ENCODE measurements at regions not wholly inside any gene's neighbourhood (a gene's known extent, or its start where the extent isn't known, plus 50 kb on each side); places are given as distances from the start of the nearest gene placed in this dataset.

DNA sequence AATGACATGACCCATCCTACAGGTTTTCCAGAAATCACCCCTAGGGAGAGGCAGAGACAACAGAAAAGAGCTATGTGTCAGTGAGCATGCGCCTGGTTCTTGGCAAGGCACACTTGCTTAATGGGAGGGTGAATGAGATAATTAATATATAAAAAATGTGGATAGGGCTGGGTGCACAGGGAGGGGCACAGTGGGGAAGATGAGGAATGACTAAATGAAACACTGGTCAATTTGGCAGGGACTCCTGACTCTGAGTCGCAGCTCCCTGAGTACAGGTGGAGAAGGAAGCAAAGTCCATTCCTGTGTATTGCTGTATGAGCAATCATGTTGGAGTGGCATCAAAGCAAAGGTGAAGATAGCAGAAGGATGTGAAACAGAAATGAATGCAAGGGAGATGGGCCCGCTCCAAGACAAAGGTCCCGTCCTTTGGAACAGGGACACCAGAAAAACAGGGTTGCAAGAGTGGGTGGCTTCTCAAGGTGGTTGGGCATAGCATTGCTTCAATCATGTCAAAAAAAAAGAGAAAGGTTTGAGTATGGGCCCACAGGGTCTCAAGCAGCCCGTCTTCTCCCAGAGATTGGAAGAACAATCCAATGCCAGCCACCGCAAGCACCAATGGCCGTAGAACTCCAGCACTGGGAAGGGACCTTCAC, 278.4 kb upstream of the AGTR2 start:
- WGBS, 2 donors: 71 to 90% methylated on average over 5 to 7 of the region's 7 CpGs
- no peaks in the 10 kb centered on the region for H3K27me3 ChIP-seq
- no peaks in the 10 kb centered on the region for H3K9me3 ChIP-seq
- no peaks in the 10 kb centered on the region for H3K36me3 ChIP-seq (ENCODE audit: low read depth, missing control alignments)
- intact Hi-C loops (cut with DNase I; ENCODE audit: low total_unique reads): no loop called here
- no peaks in the 10 kb centered on the region for H3K4me1 ChIP-seq
- TF ChIP-seq, protein P1, sequence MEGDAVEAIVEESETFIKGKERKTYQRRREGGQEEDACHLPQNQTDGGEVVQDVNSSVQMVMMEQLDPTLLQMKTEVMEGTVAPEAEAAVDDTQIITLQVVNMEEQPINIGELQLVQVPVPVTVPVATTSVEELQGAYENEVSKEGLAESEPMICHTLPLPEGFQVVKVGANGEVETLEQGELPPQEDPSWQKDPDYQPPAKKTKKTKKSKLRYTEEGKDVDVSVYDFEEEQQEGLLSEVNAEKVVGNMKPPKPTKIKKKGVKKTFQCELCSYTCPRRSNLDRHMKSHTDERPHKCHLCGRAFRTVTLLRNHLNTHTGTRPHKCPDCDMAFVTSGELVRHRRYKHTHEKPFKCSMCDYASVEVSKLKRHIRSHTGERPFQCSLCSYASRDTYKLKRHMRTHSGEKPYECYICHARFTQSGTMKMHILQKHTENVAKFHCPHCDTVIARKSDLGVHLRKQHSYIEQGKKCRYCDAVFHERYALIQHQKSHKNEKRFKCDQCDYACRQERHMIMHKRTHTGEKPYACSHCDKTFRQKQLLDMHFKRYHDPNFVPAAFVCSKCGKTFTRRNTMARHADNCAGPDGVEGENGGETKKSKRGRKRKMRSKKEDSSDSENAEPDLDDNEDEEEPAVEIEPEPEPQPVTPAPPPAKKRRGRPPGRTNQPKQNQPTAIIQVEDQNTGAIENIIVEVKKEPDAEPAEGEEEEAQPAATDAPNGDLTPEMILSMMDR (IDR thresholded peaks at IDR 0.05): no peak
- TF ChIP-seq POLR2A (IDR thresholded peaks at IDR 0.05): no peak
- no peak overlapping the region for H3K4me3 ChIP-seq
- no peak for DNase-seq
- H3K27ac ChIP-seq: no peak overlapping the region

GRCh38 chrX:115892787-115893671, 277.5 kb upstream of the AGTR2 start:
- H3K36me3 ChIP-seq (ENCODE audit: low read depth, missing control alignments): no peaks in the 10 kb centered on the region
- no peak overlapping the region for H3K27ac ChIP-seq
- WGBS, 2 donors: 70 to 72% methylated on average over 4 to 7 of the region's 13 CpGs
- no peak overlapping the region for H3K4me3 ChIP-seq
- no peaks in the 10 kb centered on the region for H3K9me3 ChIP-seq
- no peaks in the 10 kb centered on the region for H3K4me1 ChIP-seq
- TF ChIP-seq, protein P1 (IDR thresholded peaks at IDR 0.05): no peak
- no peak for TF ChIP-seq POLR2A (IDR thresholded peaks at IDR 0.05)
- no peak for DNase-seq
- no peaks in the 10 kb centered on the region for H3K27me3 ChIP-seq
- intact Hi-C loops (cut with DNase I; ENCODE audit: low total_unique reads): no loop called here

DNA sequence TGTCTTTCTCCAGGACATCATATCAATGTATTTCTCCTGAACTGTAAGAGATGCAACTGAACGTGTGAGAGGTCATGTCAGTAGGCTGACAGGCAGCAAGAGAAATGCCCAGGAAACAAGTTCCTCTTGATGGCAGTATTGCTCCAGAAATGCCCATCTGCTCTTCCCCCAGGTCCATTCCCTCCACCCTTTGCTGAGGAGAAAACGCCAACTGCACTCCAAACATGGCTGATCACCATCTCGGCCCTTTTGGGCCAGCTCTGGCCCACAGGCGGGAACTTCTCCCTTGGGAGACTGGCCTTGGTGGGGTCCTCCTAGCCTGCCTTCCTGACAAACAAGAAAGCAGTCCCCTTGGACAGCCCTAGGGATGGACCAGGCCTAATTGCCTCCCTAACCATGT, 276.5 kb upstream of the AGTR2 start:
- intact Hi-C loops (cut with DNase I; ENCODE audit: low total_unique reads): no loop called here
- no peaks in the 10 kb centered on the region for H3K27me3 ChIP-seq
- WGBS, 2 donors: 14 to 83% methylated on average over 1 of the region's 4 CpGs

DNA sequence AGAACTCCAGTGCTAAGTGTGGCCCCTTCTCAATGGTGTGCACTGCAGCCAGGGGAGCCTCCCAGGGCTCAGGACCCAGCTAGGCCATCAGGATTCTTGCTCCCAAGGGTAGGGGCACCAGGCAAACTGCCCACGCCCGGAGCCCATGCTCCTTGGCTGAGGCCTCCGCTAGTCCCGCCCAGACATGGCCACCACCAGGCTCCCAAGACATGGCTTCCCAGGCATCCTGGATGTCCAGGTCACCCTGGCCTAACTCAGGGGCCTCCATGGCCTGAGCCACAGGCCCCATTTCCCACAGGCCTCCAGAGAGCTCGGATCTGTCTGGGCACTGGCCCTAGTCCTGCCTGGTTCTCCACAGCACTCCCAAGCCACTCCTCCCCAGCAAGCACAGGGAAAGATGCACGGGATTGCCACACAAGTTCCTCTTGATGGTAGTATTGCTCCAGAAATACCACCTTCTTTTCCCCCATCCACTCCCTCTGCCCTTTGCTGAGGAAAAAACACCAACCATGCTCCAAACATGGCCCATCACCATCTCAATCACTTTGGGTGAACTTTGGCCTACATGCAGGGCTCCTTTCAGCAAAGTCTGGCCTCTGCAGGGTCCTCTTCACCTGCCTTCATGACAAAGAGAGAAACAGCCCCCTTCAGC, 274.7 kb upstream of the AGTR2 start:
- no peak for DNase-seq
- WGBS, 2 donors: 90 to 100% methylated on average over 2 to 5 of the region's 6 CpGs

More for the DNA sequence above, 276.5 kb upstream of the AGTR2 start:
- Histone ChIP-seq H3K36me3 (ENCODE audit: low read depth, missing control alignments) (no peaks in the 10 kb centered on the region), H3K9me3 (no peaks in the 10 kb centered on the region), H3K4me3 (no peak overlapping the region), H3K4me1 (no peaks in the 10 kb centered on the region), H3K27ac (no peak overlapping the region)
- TF ChIP-seq, protein P1 (IDR thresholded peaks at IDR 0.05): no peak
- no peak for TF ChIP-seq POLR2A (IDR thresholded peaks at IDR 0.05)
- DNase-seq: no peak

More for the DNA sequence above, 274.7 kb upstream of the AGTR2 start:
- Histone ChIP-seq H3K27ac (no peak overlapping the region), H3K9me3 (no peaks in the 10 kb centered on the region), H3K4me3 (no peak overlapping the region), H3K36me3 (ENCODE audit: low read depth, missing control alignments) (no peaks in the 10 kb centered on the region), H3K27me3 (no peaks in the 10 kb centered on the region), H3K4me1 (no peaks in the 10 kb centered on the region)
- no peak for TF ChIP-seq POLR2A (IDR thresholded peaks at IDR 0.05)
- TF ChIP-seq, protein P1 (IDR thresholded peaks at IDR 0.05): no peak
- intact Hi-C loops (cut with DNase I; ENCODE audit: low total_unique reads): no loop called here

Measured in testis (tissue), 2 donors.